Osteocyte (in vitro differentiated cells): ENCODE measurements at regions not wholly inside any gene's neighbourhood (a gene's known extent, or its start where the extent isn't known, plus 50 kb on each side); places are given as distances from the start of the nearest gene placed in this dataset.

Experiments used
- DNase-seq: peaks from one replicate; pipeline ENCODE4 v3.0.0; 2021; ENCODE audit warnings: mixed read lengths; ENCODE audit not compliant: unreplicated experiment; ENCODE audit errors: extremely low spot score
- H3K27ac Mint-ChIP-seq: one replicate; pipeline ENCODE4 v1.8.0; 2021; ENCODE audit warnings: mild to moderate bottlenecking, mixed read lengths; ENCODE audit not compliant: unreplicated experiment
- H3K27me3 Mint-ChIP-seq: one replicate; pipeline ENCODE4 v1.8.0; 2021; ENCODE audit warnings: mixed read lengths; ENCODE audit not compliant: unreplicated experiment
- H3K36me3 Mint-ChIP-seq: one replicate; pipeline ENCODE4 v1.8.0; 2021; ENCODE audit warnings: mixed read lengths; ENCODE audit not compliant: unreplicated experiment
- H3K4me1 Mint-ChIP-seq: one replicate; pipeline ENCODE4 v1.8.0; 2021; ENCODE audit warnings: mixed read lengths; ENCODE audit not compliant: unreplicated experiment
- H3K4me3 Mint-ChIP-seq: one replicate; pipeline ENCODE4 v1.8.0; 2021; ENCODE audit warnings: mild to moderate bottlenecking, moderate library complexity, mixed read lengths; ENCODE audit not compliant: unreplicated experiment
- H3K9me3 Mint-ChIP-seq: one replicate; pipeline ENCODE4 v1.8.0; 2021; ENCODE audit warnings: mixed read lengths; ENCODE audit not compliant: unreplicated experiment
- CTCF ChIP-seq: fragments of 200-600 bp; sonication (generic); IDR thresholded peaks from 2 replicates; pipeline ENCODE4 v1.5.0; 2021; ENCODE audit warnings: antibody characterized with exemption, mild to moderate bottlenecking, moderate library complexity

- no peak for DNase-seq
- Mint-ChIP-seq H3K9me3 (peaks cover 7% of the 10 kb centered on the region), H3K27ac (no peak overlapping the region), H3K27me3 (peaks cover 6% of the 10 kb centered on the region), H3K4me1 (peaks cover 13% of the 10 kb centered on the region), H3K36me3 (no peaks in the 10 kb centered on the region), H3K4me3 (no peak overlapping the region)
- TF ChIP-seq CTCF, result no peak
These were observed 183.1 kb upstream of the SNX2 start for GRCh38 chr5:122591828-122592227.

GRCh38 chr5:122599000-122599399 lies 175.9 kb upstream of the SNX2 start:
- Mint-ChIP-seq H3K9me3 (peaks cover 13% of the 10 kb centered on the region), H3K4me1 (peaks cover 10% of the 10 kb centered on the region), H3K4me3 (no peak overlapping the region), H3K27me3 (peaks cover 6% of the 10 kb centered on the region), H3K36me3 (no peaks in the 10 kb centered on the region), H3K27ac (no peak overlapping the region)
- no peak for TF ChIP-seq CTCF
- no peak for DNase-seq

GRCh38 chr5:122600924-122601323 lies 174.0 kb upstream of the SNX2 start:
- DNase-seq, result no peak
- TF ChIP-seq CTCF, result no peak
- no peaks in the 10 kb centered on the region for H3K27me3 Mint-ChIP-seq
- H3K9me3 Mint-ChIP-seq, result peaks cover 9% of the 10 kb centered on the region
- H3K4me1 Mint-ChIP-seq, result peaks cover 10% of the 10 kb centered on the region
- no peaks in the 10 kb centered on the region for H3K36me3 Mint-ChIP-seq
- no peak overlapping the region for H3K27ac Mint-ChIP-seq
- H3K4me3 Mint-ChIP-seq, result no peak overlapping the region

GRCh38 chr5:122602700-122603099 lies 172.2 kb upstream of the SNX2 start:
- Mint-ChIP-seq H3K9me3 (peaks cover 9% of the 10 kb centered on the region), H3K27ac (peak overlapping the region; percentile 34), H3K4me3 (no peak overlapping the region), H3K27me3 (no peaks in the 10 kb centered on the region), H3K4me1 (peaks cover 13% of the 10 kb centered on the region), H3K36me3 (no peaks in the 10 kb centered on the region)
- TF ChIP-seq CTCF, result no peak
- no peak for DNase-seq

GRCh38 chr5:122605236-122605635 lies 169.6 kb upstream of the SNX2 start:
- H3K27ac Mint-ChIP-seq, result no peak overlapping the region
- no peak for TF ChIP-seq CTCF
- DNase-seq, result no peak
- peaks cover 17% of the 10 kb centered on the region for H3K4me1 Mint-ChIP-seq
- no peak overlapping the region for H3K4me3 Mint-ChIP-seq
- no peaks in the 10 kb centered on the region for H3K36me3 Mint-ChIP-seq
- no peaks in the 10 kb centered on the region for H3K27me3 Mint-ChIP-seq
- H3K9me3 Mint-ChIP-seq, result peaks cover 6% of the 10 kb centered on the region
